HL-60 (cell line): ENCODE measurements at regions not wholly inside any gene's neighbourhood (a gene's known extent, or its start where the extent isn't known, plus 50 kb on each side); places are given as distances from the start of the nearest gene placed in this dataset.

Experiments
- CTCF ChIP-seq: IDR thresholded peaks from one replicate; pipeline ENCODE4 v1.5.1; 2011; ENCODE audit warnings: low read length, control low read depth, inconsistent platforms; ENCODE audit not compliant: insufficient read depth
- GABPA ChIP-seq: IDR thresholded peaks from 2 replicates; pipeline ENCODE4 v1.6.1; 2012; ENCODE audit warnings: low read depth
- POLR2AphosphoS5 ChIP-seq: IDR thresholded peaks from 2 replicates; pipeline ENCODE4 v1.6.1; 2012; ENCODE audit warnings: low read depth
- REST ChIP-seq: IDR thresholded peaks from 2 replicates; pipeline ENCODE4 v1.6.1; 2012; ENCODE audit warnings: low read depth; ENCODE audit not compliant: insufficient replicate concordance
- SPI1 ChIP-seq: IDR thresholded peaks from 2 replicates; pipeline ENCODE4 v1.6.1; 2012; ENCODE audit warnings: low read depth, mild to moderate bottlenecking, borderline replicate concordance

GRCh38 chr9:82882138-82882537 is 180.8 kb downstream of the RASEF start:
- TF ChIP-seq SPI1, result no peak
- TF ChIP-seq CTCF, result no peak
- no peak for TF ChIP-seq GABPA
- no peak for TF ChIP-seq POLR2AphosphoS5
- TF ChIP-seq REST, result no peak
